Skin of body (tissue), 1 donor: ENCODE measurements at regions not wholly inside any gene's neighbourhood (a gene's known extent, or its start where the extent isn't known, plus 50 kb on each side); places are given as distances from the start of the nearest gene placed in this dataset. TPM values are rescaled to one million over a fixed set of nuclear protein-coding genes. Genes with fewer than 3 reads are reported as not detected.

Experiments used
- small RNA-seq: library from RNA; depleted of rRNA; stranded (forward); fragments of <200 nt; gene quantifications from one replicate; pipeline ENCODE3, GENCODE V24; 2014; ENCODE audit warnings: low replicate concordance

Small RNAs in the stretch of these regions (small RNA-seq; reads per million reads assigned to genes)
- gene RN7SL401P: not detected
